Activated effector memory CD4-positive, alpha-beta T cell treated with anti-CD3 and anti-CD28 coated beads, Interleukin-2, amount 50 U/mL, for 16 hours (primary cell): ENCODE measurements at regions not wholly inside any gene's neighbourhood (a gene's known extent, or its start where the extent isn't known, plus 50 kb on each side); places are given as distances from the start of the nearest gene placed in this dataset.

Source experiments
- DNase-seq: peaks from one replicate; pipeline ENCODE4 v3.0.0-alpha.2; 2020

DNA sequence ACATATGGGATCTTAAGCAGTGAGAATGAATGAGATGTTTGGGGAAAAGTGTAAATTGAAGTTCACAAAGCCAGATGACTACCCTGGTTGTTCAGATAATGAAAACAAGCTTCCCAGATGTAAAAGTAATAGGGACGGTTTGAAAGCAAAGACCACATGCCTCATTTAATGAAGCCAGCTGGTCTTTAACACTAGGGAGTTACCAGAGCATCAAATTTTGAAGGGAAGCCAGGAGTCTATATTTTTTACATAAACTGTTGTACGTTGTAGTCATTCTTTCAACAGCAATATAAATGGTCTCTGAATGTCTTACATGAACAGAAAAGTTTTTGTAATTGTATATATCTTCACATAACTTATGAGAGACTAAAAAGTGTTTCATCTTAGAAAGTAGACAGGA is 2604.5 kb upstream of the PCDH20 start:
- DNase-seq, result no peak

DNA sequence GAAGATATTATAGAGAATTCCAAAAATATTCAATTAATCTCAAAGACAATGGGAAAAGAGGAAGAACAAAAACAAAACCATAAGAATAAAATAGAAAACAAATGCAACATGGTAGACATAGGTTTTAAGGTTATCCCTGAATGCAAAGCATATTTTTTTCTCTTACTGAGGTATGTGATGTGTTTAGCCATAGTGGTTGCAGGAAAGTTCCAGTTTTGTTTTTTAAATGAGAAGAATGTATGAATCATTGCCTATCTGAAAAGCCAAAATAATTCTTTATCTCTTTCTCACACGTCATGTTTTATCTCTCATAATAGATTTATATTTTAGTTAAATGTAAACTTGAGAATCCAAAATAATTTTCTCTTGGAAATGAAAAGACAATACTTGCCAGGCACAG is 2591.7 kb upstream of the PCDH20 start:
- DNase-seq, result no peak

DNA sequence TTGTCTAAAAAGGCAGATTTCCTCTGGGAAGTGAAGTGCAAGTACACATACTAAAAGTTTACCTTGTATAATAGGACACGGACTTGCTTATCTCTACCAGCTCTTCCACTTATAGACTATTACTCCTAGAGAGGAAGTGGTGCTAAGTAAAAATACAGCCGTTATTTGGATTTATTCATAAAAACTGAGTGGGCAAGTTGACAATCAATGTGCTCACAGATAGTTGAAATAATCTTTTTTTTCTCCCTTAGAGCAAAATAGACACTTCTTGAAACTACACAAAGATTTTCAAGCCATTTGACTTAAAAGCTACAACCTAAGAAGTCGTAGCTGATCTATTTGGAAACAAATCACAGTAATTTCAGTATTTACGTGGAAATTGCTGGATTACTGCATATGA is 2584.7 kb upstream of the PCDH20 start:
- no peak for DNase-seq

DNA sequence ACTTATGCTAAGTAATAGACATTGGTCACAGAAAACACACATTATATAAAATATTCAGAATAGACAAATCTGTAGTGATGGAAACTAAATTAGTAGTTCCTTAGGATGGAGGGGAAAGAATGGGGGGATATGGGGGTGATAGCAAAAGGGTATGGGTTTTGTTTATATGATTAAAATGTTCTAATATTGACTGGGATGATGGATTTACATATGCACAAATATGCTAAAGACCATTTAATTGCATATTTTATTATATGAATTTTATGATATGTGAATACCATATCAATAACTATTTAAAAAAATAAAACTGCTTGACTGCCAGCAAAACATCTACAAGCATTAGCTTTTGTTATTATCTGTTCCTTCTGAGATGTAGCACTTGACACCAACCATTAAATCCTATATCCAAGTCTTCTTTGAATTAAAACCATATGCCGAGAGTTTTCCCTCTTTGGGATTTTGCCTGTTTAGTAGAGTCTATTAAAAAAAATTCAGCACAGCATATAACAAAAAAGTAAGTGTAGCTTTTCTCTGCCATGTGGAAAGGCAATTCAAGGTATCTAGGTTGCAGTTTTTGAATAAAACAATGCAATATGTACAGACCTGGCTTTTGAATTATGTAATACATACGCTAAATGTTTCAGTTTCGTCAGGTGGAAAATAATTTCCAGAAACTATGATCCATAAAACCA is 2584.1 kb upstream of the PCDH20 start:
- DNase-seq, result no peak

DNA sequence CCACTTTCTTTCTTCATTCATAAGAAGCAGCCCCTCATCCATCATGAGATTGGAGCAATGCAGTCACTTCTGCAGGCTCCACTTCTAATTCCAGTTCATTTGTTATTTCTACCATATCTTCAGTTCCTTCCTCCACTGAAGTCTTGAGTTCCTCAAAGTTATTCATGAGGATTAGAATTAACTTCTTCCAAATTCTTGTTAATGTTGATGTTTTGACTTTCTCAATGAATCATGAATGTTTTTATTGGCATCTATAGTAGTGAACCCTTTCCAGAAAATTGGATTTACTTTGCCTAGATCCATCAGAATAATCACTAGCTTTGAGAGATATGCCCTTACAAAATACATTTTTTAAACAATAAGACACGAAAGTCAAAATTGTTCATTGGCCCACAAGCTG is 2567.7 kb upstream of the PCDH20 start:
- no peak for DNase-seq

DNA sequence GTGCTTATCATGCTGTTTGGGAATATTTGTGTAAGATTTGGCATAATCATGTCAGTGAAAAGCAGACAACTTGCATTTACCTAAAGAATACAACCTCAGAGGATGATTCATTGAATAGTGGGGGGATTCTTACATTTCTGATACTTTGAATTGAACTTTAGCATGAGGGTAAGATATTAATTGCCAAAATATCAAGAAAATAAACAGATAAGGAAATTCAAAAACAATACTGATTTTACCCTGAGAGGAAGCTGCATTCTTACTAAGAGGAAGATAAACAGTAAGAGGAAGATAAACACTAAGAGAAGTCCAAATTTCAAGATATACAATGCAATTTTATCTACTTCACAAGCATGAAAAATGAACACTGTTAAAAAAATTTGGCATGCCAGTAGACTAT is 2564.3 kb upstream of the PCDH20 start:
- DNase-seq, result no peak

DNA sequence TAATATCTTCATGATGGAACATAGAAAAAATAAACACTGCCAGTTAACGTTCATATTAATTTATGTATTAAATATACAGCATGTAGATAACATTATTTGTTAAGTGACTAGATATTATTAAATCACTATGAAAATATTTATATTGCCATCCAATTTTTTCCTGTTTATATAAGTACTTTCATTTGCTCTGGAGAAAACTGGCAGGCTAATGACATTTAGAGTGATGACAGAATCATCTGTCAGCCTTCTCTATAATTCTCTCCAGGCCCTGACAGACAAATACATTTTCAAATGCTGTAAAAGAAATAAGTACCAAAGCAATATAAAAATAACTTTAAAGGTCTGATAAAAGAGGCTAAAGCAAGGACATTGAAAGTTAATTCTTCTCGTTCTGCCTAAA is 2556.7 kb upstream of the PCDH20 start:
- DNase-seq, result no peak

DNA sequence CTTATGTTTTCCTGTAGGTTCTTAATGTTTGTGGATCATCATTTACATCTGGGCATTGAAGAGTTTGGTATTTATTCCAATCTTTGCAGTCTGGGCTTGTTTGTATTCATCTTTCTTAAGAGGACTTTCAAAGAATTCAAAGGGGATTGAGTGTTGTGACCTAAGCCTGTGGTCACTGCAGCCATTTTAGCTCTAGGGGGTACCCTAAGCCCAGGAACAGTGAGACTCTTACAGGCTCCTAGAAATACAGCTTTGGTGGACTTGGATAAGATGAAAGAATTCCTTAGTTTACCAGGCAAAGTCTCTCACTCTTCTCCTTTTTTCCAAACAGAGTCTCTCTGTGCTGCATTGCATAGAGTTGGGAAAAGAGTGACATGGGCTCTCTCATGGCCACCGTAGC is 2539.0 kb upstream of the PCDH20 start:
- DNase-seq, result no peak

DNA sequence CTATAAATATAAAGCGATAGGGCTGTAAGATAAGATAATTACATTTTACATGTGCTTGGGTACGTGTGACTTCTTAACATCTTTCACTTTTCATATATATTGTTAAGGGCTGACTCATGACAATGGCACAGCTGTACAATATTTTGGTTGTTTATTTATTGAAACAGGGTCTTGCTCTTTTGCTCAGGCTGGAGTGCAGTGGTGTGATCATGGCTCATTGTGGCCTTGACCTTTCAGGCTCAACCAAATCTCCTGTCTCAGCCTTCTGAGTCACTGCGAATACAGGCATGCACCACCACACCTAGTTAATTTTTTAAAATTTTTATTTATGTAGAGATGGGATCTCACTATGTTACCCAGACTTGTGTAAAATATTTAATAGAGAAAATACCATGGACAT is 2532.4 kb upstream of the PCDH20 start:
- DNase-seq, result no peak

DNA sequence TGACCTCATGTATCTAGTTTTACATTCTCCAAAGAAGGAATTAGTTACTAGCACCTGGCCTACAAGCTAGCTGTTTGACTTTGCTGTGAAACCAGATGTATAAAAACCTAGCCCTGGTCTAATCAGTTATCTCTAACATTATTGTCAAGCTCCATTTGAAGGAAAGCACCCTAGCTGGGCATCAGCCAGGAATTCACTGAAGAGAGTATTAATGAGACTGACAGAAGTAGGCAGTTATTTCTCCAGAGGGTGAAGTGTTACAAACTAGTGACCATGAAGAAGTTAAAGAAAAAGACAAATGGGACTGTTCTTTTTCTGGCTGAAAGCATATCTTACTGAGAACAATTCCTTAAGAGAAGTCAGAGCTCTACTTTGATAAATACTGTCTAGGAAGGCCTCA is 2529.3 kb upstream of the PCDH20 start:
- DNase-seq, result no peak

DNA sequence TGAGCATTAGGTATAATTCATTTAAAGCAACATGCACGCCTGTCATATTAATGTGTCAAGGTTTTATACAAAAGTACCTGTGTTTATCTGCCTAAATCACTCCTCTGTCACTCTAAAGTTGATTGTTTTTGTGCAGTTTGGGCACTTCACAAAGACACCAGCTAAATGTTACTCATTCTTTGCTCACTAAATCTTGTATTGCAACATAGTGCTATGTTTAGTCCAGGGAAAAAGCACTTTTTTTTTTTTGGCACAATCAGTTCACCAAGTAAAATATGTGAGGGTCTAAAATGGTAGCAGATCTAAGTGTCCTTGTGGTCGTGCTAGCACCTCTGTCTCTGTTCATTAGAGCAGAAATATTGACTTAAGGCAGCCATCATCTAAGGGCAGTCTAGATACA is 2526.7 kb upstream of the PCDH20 start:
- no peak for DNase-seq

DNA sequence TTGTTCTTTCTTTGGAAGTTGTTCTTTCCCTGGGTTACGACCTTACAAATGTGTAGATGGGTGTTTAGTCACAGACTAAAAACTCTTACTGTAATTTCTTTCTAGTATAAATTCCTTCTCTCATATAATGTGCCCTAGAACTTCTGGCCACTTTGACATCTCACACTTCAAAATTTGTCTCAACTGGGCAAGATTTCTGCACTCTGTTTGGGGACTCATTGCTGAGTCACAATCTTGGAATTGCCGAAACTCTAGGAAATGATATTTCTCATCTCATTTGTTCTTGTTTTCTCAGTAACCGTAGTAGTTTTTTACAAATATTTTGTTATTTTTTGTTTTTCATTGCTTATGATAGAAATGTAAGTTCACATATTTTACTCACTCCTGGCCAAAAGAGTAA is 2523.2 kb upstream of the PCDH20 start:
- DNase-seq, result no peak

DNA sequence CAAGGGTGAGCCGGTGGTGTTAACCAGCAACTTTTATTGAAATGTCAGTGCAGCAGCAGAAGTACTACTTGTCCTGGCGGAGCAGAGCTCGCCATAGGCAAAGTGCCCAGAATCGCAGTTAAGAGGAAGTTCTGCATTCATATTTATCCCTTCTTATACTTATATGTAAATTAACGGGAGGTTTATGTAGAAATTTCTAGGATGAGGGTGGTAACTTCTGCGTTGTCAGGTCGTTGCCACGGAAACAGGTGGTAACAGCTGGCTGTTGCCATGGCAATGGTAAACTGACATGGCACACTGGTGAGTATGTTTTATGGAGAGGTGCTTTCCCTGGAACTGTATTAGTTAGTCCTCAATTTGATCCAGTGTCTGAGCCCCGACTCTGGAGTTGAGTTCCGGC is 2494.9 kb upstream of the PCDH20 start:
- DNase-seq, result no peak

DNA sequence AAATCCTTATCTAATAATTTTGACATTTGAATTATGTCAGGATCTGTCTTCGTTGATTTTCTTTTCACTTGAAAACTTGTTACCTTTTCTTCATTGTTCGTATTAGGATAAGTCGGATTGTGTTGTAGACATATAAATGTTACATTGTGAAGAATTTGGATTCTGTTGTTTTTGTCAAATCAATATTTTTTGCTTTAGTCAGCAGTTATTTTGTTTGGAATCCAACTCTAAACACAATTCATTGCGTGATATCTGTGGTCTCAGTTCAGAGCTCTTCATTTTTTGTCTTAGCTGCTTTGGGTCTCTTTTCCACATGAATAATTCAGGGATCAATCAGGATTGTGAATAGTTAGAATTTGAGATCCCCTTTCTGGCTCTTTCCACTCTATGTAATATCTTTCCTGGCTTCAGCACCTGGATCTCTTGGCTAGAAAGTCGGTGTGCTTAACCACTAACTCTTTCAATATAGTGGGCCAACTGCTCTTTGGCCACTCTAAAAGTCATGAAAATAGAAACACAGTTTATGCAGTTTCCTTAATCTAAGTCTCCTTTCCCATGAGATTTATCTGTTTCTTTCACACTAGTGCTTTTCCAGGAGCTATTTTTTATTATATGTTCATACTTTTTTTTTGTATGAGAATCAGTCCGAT is 2494.2 kb upstream of the PCDH20 start:
- no peak for DNase-seq

DNA sequence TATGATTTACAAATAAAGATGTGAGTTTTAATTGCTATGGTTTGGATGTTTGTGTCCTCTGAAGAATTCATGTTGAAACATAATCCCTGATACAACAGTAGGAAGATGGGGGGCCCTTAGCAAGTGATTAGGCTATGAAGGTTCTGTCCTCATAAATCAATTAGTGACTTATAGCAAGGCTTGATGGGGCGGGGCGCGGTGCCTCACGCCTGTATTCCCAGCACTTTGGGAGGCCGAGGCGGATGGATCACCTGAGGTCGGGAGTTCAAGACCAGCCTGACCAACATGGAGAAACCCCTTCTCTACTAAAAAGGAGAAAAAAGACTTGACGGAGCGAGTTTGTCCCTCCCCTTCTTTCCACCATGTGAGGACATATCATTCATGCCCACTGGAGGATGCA is 2486.5 kb upstream of the PCDH20 start:
- no peak for DNase-seq

DNA sequence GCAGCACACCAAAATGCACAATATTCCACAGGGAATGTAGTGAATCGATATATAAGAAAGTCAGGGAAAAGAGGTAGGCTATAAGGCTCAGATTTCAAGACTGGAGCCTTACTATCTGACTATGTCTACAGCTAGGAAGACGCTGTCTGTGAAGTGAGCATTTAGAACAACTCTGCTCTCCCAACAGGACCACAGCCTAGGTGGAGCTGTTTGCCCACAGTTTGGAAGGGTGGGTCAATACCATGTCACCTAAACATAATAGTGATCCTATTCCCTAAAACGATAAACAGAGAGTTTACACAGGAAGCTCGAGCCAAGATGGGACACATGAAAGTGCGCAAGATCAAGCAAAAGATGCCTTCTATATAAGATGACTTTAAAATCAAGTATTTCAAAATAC is 2486.0 kb upstream of the PCDH20 start:
- DNase-seq, result no peak

DNA sequence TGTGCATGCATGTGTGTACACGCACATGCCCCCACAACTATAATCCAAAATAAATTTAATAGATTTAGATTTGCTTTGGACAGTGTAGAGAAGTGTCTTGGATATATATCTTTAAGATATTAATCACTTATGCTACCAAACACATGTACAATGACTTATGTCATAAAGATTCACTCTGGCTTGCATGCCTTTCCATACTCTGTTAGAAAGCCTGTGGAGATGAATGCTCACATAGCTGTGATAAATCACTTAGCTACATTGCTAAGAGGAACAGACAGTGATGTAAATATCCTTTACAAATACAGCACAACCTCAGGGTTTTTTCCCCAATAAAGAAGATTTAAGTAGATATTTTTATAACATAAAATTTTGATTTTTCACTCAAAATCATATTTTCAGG is 2484.8 kb upstream of the PCDH20 start:
- DNase-seq, result no peak

DNA sequence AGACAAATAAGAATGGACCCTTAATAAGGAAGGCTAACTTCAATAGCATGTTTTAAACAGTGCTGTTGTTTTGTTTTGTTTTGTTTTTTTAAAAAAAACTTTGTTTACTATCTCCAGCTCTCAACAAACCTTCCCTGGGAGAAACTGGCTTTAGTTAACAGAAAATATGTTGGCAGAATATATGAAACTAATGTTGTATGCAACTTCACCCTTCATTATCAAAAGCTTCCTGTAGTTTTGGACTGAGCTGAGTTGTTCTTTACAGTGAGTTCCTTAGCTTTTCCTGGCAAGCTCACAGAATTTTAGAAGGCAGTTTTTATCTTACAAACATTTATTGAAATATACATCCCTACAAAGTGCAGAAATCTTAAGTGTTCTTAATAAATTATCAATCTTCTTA is 2480.7 kb upstream of the PCDH20 start:
- DNase-seq, result no peak

DNA sequence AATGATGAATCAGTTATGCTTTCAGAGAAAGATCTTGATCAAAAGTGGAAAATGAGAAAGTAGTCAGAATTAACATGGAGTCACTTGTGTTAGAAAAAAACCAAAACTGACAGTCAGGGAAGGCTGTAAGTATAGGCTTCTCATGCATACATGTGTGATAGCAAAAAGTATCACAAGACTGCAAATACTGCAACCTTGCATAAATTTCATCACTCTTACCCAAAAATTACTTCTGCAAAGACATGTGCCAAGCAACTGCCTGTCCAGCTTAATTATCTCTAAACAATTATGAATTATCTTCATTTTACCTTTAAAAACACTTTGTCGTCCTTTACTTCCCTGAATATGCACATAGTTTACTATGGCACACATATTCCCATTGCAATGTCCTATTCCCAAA is 2466.4 kb upstream of the PCDH20 start:
- no peak for DNase-seq

DNA sequence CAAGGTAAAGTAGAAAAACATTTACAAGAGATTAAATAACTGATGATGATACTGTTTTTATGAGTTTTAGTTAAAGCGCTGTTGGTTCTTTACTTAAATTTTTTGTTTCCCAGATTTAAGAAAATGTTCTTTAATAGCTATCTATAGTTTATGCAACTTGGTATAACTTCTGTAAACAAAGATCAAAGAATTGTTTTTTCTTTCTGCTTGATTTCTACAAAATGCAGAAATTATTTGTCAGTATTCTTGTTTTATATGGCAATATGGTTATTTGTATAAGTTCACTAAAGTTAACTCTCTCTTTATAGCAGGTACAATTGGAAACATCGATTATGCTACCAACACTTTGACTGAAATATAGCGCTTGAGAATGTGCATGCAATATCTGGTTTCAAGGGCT is 2465.1 kb upstream of the PCDH20 start:
- no peak for DNase-seq

DNA sequence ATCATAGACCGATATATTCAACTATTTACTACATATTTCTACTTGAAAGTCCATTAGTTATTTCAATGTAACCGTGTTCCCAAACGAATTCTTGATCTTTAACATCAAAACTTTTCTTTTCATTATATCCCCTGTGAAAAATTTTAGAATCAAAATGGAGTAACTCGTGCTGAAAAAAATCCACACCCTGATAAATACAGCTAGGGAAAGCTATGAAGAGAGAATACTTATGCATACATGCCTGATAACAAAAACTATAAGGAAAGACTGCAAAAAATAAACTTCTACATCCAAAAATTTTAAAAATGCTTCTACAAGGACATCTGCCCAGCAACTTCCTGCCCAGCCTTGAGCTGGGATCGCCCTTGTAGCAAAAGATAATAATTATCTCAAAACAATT is 2458.3 kb upstream of the PCDH20 start:
- DNase-seq, result no peak

DNA sequence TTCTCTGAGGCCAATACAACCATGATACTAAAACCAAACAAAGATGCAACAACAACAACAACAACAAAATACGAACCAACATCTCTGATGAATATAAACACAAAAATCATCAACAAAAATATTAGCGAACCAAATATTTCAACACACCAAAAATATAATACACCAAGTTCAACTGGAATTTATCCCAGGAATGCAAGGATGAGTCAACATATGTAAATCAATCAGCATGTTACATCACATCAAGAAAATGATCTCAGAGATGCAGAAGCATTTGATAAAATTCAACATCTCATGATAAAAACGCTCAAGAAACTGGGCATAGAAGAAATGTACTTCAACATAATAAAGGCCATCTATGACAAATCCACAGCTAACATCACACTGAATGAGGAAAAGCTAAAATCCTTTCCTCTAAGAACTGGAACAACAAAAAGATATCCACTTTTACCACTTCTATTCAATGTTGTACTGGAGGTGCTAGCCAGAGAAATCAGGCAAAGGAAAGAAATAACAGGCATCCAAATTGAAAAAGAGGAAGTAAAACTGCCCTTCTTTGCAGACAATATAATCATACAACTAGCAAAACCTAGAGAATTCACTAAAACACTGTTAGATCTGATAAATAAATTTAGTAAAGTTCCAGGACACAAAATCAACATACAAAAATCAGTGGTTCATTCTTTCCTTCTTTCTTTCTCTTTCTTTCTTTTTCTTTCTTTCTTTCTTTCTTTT is 2448.7 kb upstream of the PCDH20 start:
- no peak for DNase-seq

DNA sequence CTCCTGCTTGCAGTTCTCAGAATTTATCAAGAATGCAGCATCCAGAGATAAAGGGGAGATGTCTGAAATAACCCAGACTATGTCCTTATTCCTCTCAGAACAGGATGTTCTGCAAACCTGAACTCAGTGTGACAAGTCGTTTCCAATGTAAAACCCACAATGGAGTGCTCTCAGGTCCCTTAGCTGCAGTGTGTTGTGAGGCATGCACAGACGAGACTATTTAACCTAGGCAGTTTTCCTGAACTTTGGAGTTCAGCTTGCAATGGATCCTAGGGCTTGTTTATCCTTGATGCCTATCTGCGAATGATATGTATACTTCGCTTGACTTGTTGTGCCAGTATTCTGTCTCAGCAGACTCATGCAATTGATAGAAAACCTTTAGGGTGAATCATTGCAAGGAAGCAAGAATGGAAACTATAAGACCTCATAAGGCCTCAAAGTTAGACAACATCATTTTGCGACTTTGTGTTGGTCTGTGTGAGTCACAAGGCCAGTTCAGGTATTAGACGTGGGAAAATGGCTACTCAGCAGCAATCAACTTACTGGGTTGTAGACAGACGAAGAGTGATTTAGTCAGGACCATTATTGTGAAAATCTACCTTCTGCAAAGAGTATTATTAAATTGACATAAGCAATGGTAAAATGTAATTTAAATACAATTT is 2439.9 kb upstream of the PCDH20 start:
- DNase-seq, result no peak

DNA sequence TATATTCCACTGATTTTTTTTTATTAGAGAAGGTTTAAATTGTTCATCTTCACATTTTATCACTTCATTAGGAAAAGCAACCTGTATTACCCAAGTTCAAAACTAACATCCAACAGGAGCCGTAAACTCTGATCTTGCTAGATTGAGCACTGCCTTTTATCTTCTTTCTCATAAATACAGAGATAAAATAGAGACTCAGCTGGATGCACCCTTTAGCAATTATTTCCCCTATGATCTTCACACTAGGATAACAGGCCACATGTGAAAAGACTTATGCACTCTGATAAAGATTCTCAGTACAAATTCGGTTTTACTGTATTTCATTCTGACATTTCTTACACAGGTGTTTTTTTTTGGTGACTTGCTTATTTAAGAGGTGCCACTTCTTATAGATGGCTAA is 2438.2 kb upstream of the PCDH20 start:
- no peak for DNase-seq
